ENCODE measurements at regions not wholly inside any gene's neighbourhood (a gene's known extent, or its start where the extent isn't known, plus 50 kb on each side); places are given as distances from the start of the nearest gene placed in this dataset.

DNA sequence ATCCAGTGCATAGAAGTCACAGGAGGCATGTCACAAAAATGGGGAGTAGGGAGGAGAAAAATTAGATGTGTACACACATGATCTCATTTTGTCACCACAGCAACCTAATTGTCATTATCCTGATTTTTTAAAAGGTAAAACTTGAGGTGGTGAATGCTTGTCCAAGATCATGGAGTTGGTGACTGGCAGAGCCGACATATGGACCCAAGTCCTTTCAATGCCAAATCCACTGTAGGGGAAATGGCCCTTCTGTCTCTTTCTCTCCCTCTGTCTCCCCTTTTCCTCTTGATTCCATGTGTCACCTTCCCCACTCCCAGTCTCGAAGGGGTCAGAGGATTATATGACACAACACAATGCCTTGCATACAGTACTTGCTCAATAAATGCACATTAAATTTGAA lies 65.7 kb upstream of the JUN start (continued):
- TF ChIP-seq, protein P1, sequence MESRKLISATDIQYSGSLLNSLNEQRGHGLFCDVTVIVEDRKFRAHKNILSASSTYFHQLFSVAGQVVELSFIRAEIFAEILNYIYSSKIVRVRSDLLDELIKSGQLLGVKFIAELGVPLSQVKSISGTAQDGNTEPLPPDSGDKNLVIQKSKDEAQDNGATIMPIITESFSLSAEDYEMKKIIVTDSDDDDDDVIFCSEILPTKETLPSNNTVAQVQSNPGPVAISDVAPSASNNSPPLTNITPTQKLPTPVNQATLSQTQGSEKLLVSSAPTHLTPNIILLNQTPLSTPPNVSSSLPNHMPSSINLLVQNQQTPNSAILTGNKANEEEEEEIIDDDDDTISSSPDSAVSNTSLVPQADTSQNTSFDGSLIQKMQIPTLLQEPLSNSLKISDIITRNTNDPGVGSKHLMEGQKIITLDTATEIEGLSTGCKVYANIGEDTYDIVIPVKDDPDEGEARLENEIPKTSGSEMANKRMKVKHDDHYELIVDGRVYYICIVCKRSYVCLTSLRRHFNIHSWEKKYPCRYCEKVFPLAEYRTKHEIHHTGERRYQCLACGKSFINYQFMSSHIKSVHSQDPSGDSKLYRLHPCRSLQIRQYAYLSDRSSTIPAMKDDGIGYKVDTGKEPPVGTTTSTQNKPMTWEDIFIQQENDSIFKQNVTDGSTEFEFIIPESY (CRISPR knock-in tag; IDR thresholded peaks at IDR 0.05), result no peak
- TF ChIP-seq MEIS2 (IDR thresholded peaks at IDR 0.05; ENCODE audit: partially characterized antibody), result no peak

DNA sequence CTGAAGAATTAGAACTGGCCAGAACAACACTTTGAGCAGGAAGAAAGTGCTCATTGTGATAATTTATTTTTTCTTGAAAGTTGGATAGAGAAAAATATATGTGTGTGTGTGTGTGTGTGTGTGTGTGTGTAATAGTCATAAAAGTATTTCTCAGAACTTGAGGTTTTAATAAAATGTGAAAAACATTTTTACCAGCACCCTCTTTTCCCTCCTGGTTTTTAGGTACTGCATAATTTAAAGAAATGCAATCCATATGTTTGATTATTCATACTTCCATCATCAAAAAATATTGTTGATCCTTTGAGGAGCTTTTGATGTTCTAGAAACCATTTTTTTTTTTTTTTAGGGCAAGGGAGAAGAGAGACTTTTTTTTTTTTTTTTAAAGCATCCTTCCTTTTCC lies 66.8 kb upstream of the JUN start:
- ATAC-seq (no peak), DNase-seq (ENCODE audit: extremely low read depth in 1 of 4, low spot score in 3 of 4) (no peak), FAIRE-seq (no peak)
- H3K79me2 ChIP-seq (ENCODE audit: control insufficient read depth, insufficient read depth, low read length), result no peaks in the 10 kb centered on the region
- no peaks in the 10 kb centered on the region for H3K9me1 ChIP-seq (ENCODE audit: control insufficient read depth, insufficient read depth, low read length)
- no peak overlapping the region for H3K9ac ChIP-seq (ENCODE audit: insufficient read depth in 1 of 2, low read depth in 2 of 2, low read length in 2 of 2)
- no peak overlapping the region for H3K4me3 ChIP-seq
- H3K27ac ChIP-seq (ENCODE audit: extremely low read depth, low read depth, low read length), result no peak overlapping the region
- CTCF ChIA-PET (ENCODE audit: low intra/inter-chr PET ratio), result no interaction called here
- no peaks in the 10 kb centered on the region for H3K27me3 ChIP-seq (ENCODE audit: control insufficient read depth in 2 of 2, insufficient read depth in 2 of 2, low read length in 2 of 2)
- no peaks in the 10 kb centered on the region for H4K20me1 ChIP-seq (replicated peaks; ENCODE audit: control insufficient read depth, insufficient read depth, low read length)
- H3K4me1 ChIP-seq (replicated peaks in 1 of 2; ENCODE audit: control insufficient read depth in 2 of 2, insufficient read depth in 2 of 2, low read length in 2 of 2), result peaks cover 3% of the 10 kb centered on the region in 2 experiments; a peak in 3 of 5 replicates
- H3K4me2 ChIP-seq (ENCODE audit: insufficient read depth, low read length), result no peak overlapping the region
- no TSS peak for BruUV-seq (replicated peaks)
- no peaks in the 10 kb centered on the region for H3K36me3 ChIP-seq (ENCODE audit: control insufficient read depth, insufficient read depth, low read length)
- in situ Hi-C loops (cut with MboI), result no loop called here
- POLR2A ChIA-PET, result interaction anchor here (0.5 to 0.7 kb wide), 2 partner anchors 52 to 1246 kb away, joined by 3 to 4 read pairs; no protein-coding TSS in a partner anchor
- H2AFZ ChIP-seq (ENCODE audit: low read depth, low read length), result no peak overlapping the region
- intact Hi-C loops (cut with micrococcal nuclease), result no loop called here
- no peaks in the 10 kb centered on the region for H3K9me3 ChIP-seq (replicated peaks; ENCODE audit: control insufficient read depth, insufficient read depth, low read depth, low read length)
- TF ChIP-seq HLTF (IDR thresholded peaks at IDR 0.05), result no peak
- no peak for TF ChIP-seq SOX6 (IDR thresholded peaks at IDR 0.05)
- TF ChIP-seq GABPA (tag; conservative IDR thresholded peaks at IDR 0.05; ENCODE audit: low read depth), result no peak
- no peak for TF ChIP-seq EGR1 (conservative IDR thresholded peaks at IDR 0.05)
- TF ChIP-seq, protein P2, sequence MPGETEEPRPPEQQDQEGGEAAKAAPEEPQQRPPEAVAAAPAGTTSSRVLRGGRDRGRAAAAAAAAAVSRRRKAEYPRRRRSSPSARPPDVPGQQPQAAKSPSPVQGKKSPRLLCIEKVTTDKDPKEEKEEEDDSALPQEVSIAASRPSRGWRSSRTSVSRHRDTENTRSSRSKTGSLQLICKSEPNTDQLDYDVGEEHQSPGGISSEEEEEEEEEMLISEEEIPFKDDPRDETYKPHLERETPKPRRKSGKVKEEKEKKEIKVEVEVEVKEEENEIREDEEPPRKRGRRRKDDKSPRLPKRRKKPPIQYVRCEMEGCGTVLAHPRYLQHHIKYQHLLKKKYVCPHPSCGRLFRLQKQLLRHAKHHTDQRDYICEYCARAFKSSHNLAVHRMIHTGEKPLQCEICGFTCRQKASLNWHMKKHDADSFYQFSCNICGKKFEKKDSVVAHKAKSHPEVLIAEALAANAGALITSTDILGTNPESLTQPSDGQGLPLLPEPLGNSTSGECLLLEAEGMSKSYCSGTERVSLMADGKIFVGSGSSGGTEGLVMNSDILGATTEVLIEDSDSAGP (CRISPR knock-in tag; IDR thresholded peaks at IDR 0.05), result no peak
- TF ChIP-seq E2F3 (CRISPR knock-in tag; IDR thresholded peaks at IDR 0.05), result no peak
- no peak for TF ChIP-seq ZNF143 (CRISPR knock-in tag; IDR thresholded peaks at IDR 0.05)
- no peak for TF ChIP-seq PRMT5 (CRISPR knock-in tag; IDR thresholded peaks at IDR 0.05)
- no peak for TF ChIP-seq GTF2F1 (IDR thresholded peaks at IDR 0.05; ENCODE audit: low read depth, low read length)
- no peak for TF ChIP-seq POLR3G (IDR thresholded peaks at IDR 0.05; ENCODE audit: extremely low read depth, insufficient read length, insufficient replicate concordance)
- no peak for TF ChIP-seq BRD9 (IDR thresholded peaks at IDR 0.05; ENCODE audit: low read depth, partially characterized antibody)
- TF ChIP-seq, protein P3, sequence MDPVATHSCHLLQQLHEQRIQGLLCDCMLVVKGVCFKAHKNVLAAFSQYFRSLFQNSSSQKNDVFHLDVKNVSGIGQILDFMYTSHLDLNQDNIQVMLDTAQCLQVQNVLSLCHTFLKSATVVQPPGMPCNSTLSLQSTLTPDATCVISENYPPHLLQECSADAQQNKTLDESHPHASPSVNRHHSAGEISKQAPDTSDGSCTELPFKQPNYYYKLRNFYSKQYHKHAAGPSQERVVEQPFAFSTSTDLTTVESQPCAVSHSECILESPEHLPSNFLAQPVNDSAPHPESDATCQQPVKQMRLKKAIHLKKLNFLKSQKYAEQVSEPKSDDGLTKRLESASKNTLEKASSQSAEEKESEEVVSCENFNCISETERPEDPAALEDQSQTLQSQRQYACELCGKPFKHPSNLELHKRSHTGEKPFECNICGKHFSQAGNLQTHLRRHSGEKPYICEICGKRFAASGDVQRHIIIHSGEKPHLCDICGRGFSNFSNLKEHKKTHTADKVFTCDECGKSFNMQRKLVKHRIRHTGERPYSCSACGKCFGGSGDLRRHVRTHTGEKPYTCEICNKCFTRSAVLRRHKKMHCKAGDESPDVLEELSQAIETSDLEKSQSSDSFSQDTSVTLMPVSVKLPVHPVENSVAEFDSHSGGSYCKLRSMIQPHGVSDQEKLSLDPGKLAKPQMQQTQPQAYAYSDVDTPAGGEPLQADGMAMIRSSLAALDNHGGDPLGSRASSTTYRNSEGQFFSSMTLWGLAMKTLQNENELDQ (CRISPR knock-in tag; IDR thresholded peaks at IDR 0.05; ENCODE audit: borderline replicate concordance), result no peak
- TF ChIP-seq, protein P4, sequence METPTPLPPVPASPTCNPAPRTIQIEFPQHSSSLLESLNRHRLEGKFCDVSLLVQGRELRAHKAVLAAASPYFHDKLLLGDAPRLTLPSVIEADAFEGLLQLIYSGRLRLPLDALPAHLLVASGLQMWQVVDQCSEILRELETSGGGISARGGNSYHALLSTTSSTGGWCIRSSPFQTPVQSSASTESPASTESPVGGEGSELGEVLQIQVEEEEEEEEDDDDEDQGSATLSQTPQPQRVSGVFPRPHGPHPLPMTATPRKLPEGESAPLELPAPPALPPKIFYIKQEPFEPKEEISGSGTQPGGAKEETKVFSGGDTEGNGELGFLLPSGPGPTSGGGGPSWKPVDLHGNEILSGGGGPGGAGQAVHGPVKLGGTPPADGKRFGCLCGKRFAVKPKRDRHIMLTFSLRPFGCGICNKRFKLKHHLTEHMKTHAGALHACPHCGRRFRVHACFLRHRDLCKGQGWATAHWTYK (CRISPR knock-in tag; IDR thresholded peaks at IDR 0.05), result no peak
- TF ChIP-seq DNMT1 (IDR thresholded peaks at IDR 0.05), result no peak
